ENCODE measurements at regions not wholly inside any gene's neighbourhood (a gene's known extent, or its start where the extent isn't known, plus 50 kb on each side); places are given as distances from the start of the nearest gene placed in this dataset.

- intact Hi-C loops (cut with micrococcal nuclease; ENCODE audit: unreplicated experiment), result no loop called here
- Histone ChIP-seq H3K9me3 (ENCODE audit: low read length) (no peaks in the 10 kb centered on the region), H3K4me3 (ENCODE audit: low read depth, low read length, poor library complexity, severe bottlenecking) (no peak overlapping the region), H4K20me1 (ENCODE audit: insufficient read depth, low read length) (no peaks in the 10 kb centered on the region), H3K4me2 (ENCODE audit: low read length) (no peak overlapping the region), H3K9me2 (ENCODE audit: insufficient read depth, low read length) (no peaks in the 10 kb centered on the region), H3K27ac (ENCODE audit: low read depth, low read length, poor library complexity, severe bottlenecking) (no peak overlapping the region), H3K36me3 (ENCODE audit: insufficient read depth, low read length) (no peaks in the 10 kb centered on the region), H2AFZ (ENCODE audit: low read length) (no peak overlapping the region), H3K79me2 (ENCODE audit: insufficient read depth, low read depth, low read length) (no peaks in the 10 kb centered on the region), H3K4me1 (ENCODE audit: insufficient read depth, low read length, poor library complexity, severe bottlenecking) (no peaks in the 10 kb centered on the region)
- no peak for DNase-seq (ENCODE audit: low spot score)
- no TSS peak for BruUV-seq (replicated peaks)
- CTCF ChIA-PET (ENCODE audit: unreplicated experiment), result no interaction called here
- TF ChIP-seq EZH2phosphoT487 (IDR thresholded peaks at IDR 0.05; ENCODE audit: borderline replicate concordance, low read depth, low read length), result no peak
- POLR2A ChIA-PET, result no interaction called here
Observed at GRCh38 chr6:1526398-1527072, 83.2 kb upstream of the FOXC1 start.

GRCh38 chr6:1527073-1527457 is 82.7 kb upstream of the FOXC1 start:
- H2AFZ ChIP-seq (ENCODE audit: low read length), result no peak overlapping the region
- no peaks in the 10 kb centered on the region for H3K9me2 ChIP-seq (ENCODE audit: insufficient read depth, low read length)
- intact Hi-C loops (cut with micrococcal nuclease; ENCODE audit: unreplicated experiment), result no loop called here
- H4K20me1 ChIP-seq (ENCODE audit: insufficient read depth, low read length), result no peaks in the 10 kb centered on the region
- POLR2A ChIA-PET, result no interaction called here
- H3K79me2 ChIP-seq (ENCODE audit: insufficient read depth, low read depth, low read length), result no peaks in the 10 kb centered on the region
- no peaks in the 10 kb centered on the region for H3K4me1 ChIP-seq (ENCODE audit: insufficient read depth, low read length, poor library complexity, severe bottlenecking)
- no peak overlapping the region for H3K27ac ChIP-seq (ENCODE audit: low read depth, low read length, poor library complexity, severe bottlenecking)
- no TSS peak for BruUV-seq (replicated peaks)
- H3K36me3 ChIP-seq (ENCODE audit: insufficient read depth, low read length), result no peaks in the 10 kb centered on the region
- CTCF ChIA-PET (ENCODE audit: unreplicated experiment), result no interaction called here
- no peak overlapping the region for H3K4me2 ChIP-seq (ENCODE audit: low read length)
- no peaks in the 10 kb centered on the region for H3K9me3 ChIP-seq (ENCODE audit: low read length)
- TF ChIP-seq EZH2phosphoT487 (IDR thresholded peaks at IDR 0.05; ENCODE audit: borderline replicate concordance, low read depth, low read length) (no peak), CTCF (conservative IDR thresholded peaks at IDR 0.05; ENCODE audit: low read length) (no peak)
- no peak overlapping the region for H3K4me3 ChIP-seq (ENCODE audit: low read depth, low read length, poor library complexity, severe bottlenecking)
- no peak for DNase-seq (ENCODE audit: low spot score)

GRCh38 chr6:1535295-1535694 is 74.4 kb upstream of the FOXC1 start:
- DNase-seq (ENCODE audit: low spot score), result no peak
- no peak overlapping the region for H3K4me3 ChIP-seq (ENCODE audit: low read depth, low read length, poor library complexity, severe bottlenecking)
- no TSS peak for BruUV-seq (replicated peaks)
- H3K4me2 ChIP-seq (ENCODE audit: low read length), result no peak overlapping the region
- intact Hi-C loops (cut with micrococcal nuclease; ENCODE audit: unreplicated experiment), result no loop called here
- H4K20me1 ChIP-seq (ENCODE audit: insufficient read depth, low read length), result no peaks in the 10 kb centered on the region
- H3K27ac ChIP-seq (ENCODE audit: low read depth, low read length, poor library complexity, severe bottlenecking), result no peak overlapping the region
- no peaks in the 10 kb centered on the region for H3K4me1 ChIP-seq (ENCODE audit: insufficient read depth, low read length, poor library complexity, severe bottlenecking)
- no peak overlapping the region for H2AFZ ChIP-seq (ENCODE audit: low read length)
- no peaks in the 10 kb centered on the region for H3K79me2 ChIP-seq (ENCODE audit: insufficient read depth, low read depth, low read length)
- H3K9me2 ChIP-seq (ENCODE audit: insufficient read depth, low read length), result no peaks in the 10 kb centered on the region
- no peaks in the 10 kb centered on the region for H3K36me3 ChIP-seq (ENCODE audit: insufficient read depth, low read length)
- TF ChIP-seq EZH2phosphoT487 (IDR thresholded peaks at IDR 0.05; ENCODE audit: borderline replicate concordance, low read depth, low read length) (no peak), CTCF (conservative IDR thresholded peaks at IDR 0.05; ENCODE audit: low read length) (no peak)
- CTCF ChIA-PET (ENCODE audit: unreplicated experiment), result no interaction called here
- POLR2A ChIA-PET, result no interaction called here
- no peaks in the 10 kb centered on the region for H3K9me3 ChIP-seq (ENCODE audit: low read length)
